H9 (cell line): ENCODE measurements at regions not wholly inside any gene's neighbourhood (a gene's known extent, or its start where the extent isn't known, plus 50 kb on each side); places are given as distances from the start of the nearest gene placed in this dataset.

Experiments
- DNase-seq: peaks from one replicate; pipeline ENCODE4 v3.0.0-alpha.2; 2017
- H2AFZ ChIP-seq: one replicate; pipeline ENCODE4 v1.6.1; 2013; ENCODE audit warnings: mild to moderate bottlenecking, low read length, control low read depth, moderate library complexity
- H2AK5ac ChIP-seq: 2 replicates; pipeline ENCODE4 v1.6.1; 2013; ENCODE audit warnings: low read length, control low read depth, mixed read lengths; ENCODE audit not compliant: insufficient read length
- H2BK120ac ChIP-seq: one replicate; pipeline ENCODE4 v1.6.1; 2013; ENCODE audit warnings: low read depth, mild to moderate bottlenecking, low read length, control low read depth, inconsistent platforms; ENCODE audit not compliant: poor library complexity, severe bottlenecking
- H2BK12ac ChIP-seq: 2 replicates; pipeline ENCODE4 v1.6.1; 2013; ENCODE audit warnings: low read length, control low read depth, mixed read lengths, low read depth; ENCODE audit not compliant: insufficient read length
- H2BK15ac ChIP-seq: 2 replicates; pipeline ENCODE4 v1.6.1; 2013; ENCODE audit warnings: low read depth, low read length, control low read depth
- H2BK20ac ChIP-seq: one replicate; pipeline ENCODE4 v1.6.1; 2013; ENCODE audit warnings: low read depth, mild to moderate bottlenecking, low read length, control low read depth, inconsistent platforms; ENCODE audit not compliant: poor library complexity, severe bottlenecking
- H2BK5ac ChIP-seq: 2 replicates; pipeline ENCODE4 v1.6.1; 2013; ENCODE audit warnings: low read length, control low read depth, mixed read lengths; ENCODE audit not compliant: insufficient read length
- H3K14ac ChIP-seq: 2 replicates; pipeline ENCODE4 v1.6.1; 2013; ENCODE audit warnings: low read length, control low read depth; ENCODE audit not compliant: insufficient read depth
- H3K18ac ChIP-seq: 2 replicates; pipeline ENCODE4 v1.6.1; 2013; ENCODE audit warnings: low read depth, mild to moderate bottlenecking, mixed read lengths, low read length, control low read depth; ENCODE audit not compliant: insufficient read length
- H3K23ac ChIP-seq: 2 replicates; pipeline ENCODE4 v1.6.1; 2013; ENCODE audit warnings: low read length, control low read depth, mixed read lengths, low read depth; ENCODE audit not compliant: insufficient read length
- H3K23me2 ChIP-seq: 2 replicates; pipeline ENCODE4 v1.6.1; 2013; ENCODE audit warnings: low read depth, mild to moderate bottlenecking, mixed read lengths, low read length, control low read depth; ENCODE audit not compliant: insufficient read length, poor library complexity, severe bottlenecking
- H3K27ac ChIP-seq: 2 replicates; pipeline ENCODE4 v1.5.1; 2013; ENCODE audit warnings: low read length, control low read depth, mixed read lengths, low read depth; ENCODE audit not compliant: insufficient read length
- H3K27me3 ChIP-seq: 2 replicates; pipeline ENCODE4 v1.6.1; 2013; ENCODE audit warnings: low read length, control low read depth, inconsistent platforms; ENCODE audit not compliant: insufficient read depth
- H3K4ac ChIP-seq: 2 replicates; pipeline ENCODE4 v1.6.1; 2013; ENCODE audit warnings: low read depth, mild to moderate bottlenecking, control low read depth, inconsistent platforms, low read length, moderate library complexity
- H3K4me1 ChIP-seq: 2 replicates; pipeline ENCODE4 v1.6.1; 2013; ENCODE audit warnings: low read length, control low read depth, inconsistent platforms; ENCODE audit not compliant: insufficient read depth
- H3K4me2 ChIP-seq: 2 replicates; pipeline ENCODE4 v1.6.1; 2013; ENCODE audit warnings: low read length, control low read depth, mixed read lengths; ENCODE audit not compliant: insufficient read length, insufficient read depth
- H3K56ac ChIP-seq: 2 replicates; pipeline ENCODE4 v1.6.1; 2013; ENCODE audit warnings: low read depth, mild to moderate bottlenecking, mixed read lengths, low read length, control low read depth; ENCODE audit not compliant: insufficient read length
- H3K79me1 ChIP-seq: 2 replicates; pipeline ENCODE4 v1.6.1; 2013; ENCODE audit warnings: low read depth, mild to moderate bottlenecking, moderate library complexity, low read length, control low read depth, inconsistent platforms; ENCODE audit not compliant: insufficient read depth, poor library complexity, severe bottlenecking
- H3K79me2 ChIP-seq: 2 replicates; pipeline ENCODE4 v1.6.1; 2013; ENCODE audit warnings: low read length, control low read depth, inconsistent platforms; ENCODE audit not compliant: insufficient read depth
- H3K9ac ChIP-seq: 2 replicates; pipeline ENCODE4 v1.6.1; 2013; ENCODE audit warnings: low read length, control low read depth, mixed read lengths; ENCODE audit not compliant: insufficient read length; ENCODE audit errors: extremely low read depth
- H3K9me3 ChIP-seq: one replicate; pipeline ENCODE4 v1.6.1; 2013; ENCODE audit warnings: low read depth, low read length, inconsistent platforms; ENCODE audit not compliant: control insufficient read depth
- H3T11ph ChIP-seq: one replicate; pipeline ENCODE4 v1.6.1; 2013; ENCODE audit warnings: mild to moderate bottlenecking, low read length, control low read depth, inconsistent platforms
- H4K20me1 ChIP-seq: one replicate; pipeline ENCODE4 v1.6.1; 2013; ENCODE audit not compliant: control insufficient read depth, insufficient read length, insufficient read depth
- H4K5ac ChIP-seq: 2 replicates; pipeline ENCODE4 v1.6.1; 2013; ENCODE audit warnings: low read depth, mild to moderate bottlenecking, mixed read lengths, low read length, control low read depth; ENCODE audit not compliant: insufficient read length
- H4K8ac ChIP-seq: replicated peaks from 2 replicates; pipeline ENCODE4 v1.6.1; 2013; ENCODE audit warnings: low read length, control low read depth, mixed read lengths, low read depth; ENCODE audit not compliant: insufficient read length
- H4K91ac ChIP-seq: 2 replicates; pipeline ENCODE4 v1.6.1; 2013; ENCODE audit warnings: low read depth, mild to moderate bottlenecking, moderate library complexity, mixed read lengths, low read length, control low read depth; ENCODE audit not compliant: insufficient read length
- H3K27ac Mint-ChIP-seq, 3 experiments: 2 replicates in 2 of 3; 3 replicates in 1 of 3; pipeline ENCODE4 v1.8.0; 2020 to 2021; ENCODE audit warnings: mixed read lengths in 3 of 3, mild to moderate bottlenecking in 1 of 3, moderate library complexity in 1 of 3
- H3K27me3 Mint-ChIP-seq: 2 replicates; pipeline ENCODE4 v1.8.0; 2021; ENCODE audit warnings: low read depth, mild to moderate bottlenecking, moderate library complexity, mixed read lengths
- H3K36me3 Mint-ChIP-seq, 3 experiments: 2 replicates in 2 of 3; 3 replicates in 1 of 3; pipeline ENCODE4 v1.8.0; 2020 to 2021; ENCODE audit warnings: low read depth in 3 of 3, mixed read lengths in 3 of 3; ENCODE audit not compliant: insufficient read depth in 1 of 3
- H3K4me1 Mint-ChIP-seq, 2 experiments: 2 replicates each; pipeline ENCODE4 v1.8.0; 2020; ENCODE audit warnings: mixed read lengths in 2 of 2
- H3K4me3 Mint-ChIP-seq, 2 experiments: 2 replicates in 1 of 2; 3 replicates in 1 of 2; pipeline ENCODE4 v1.8.0; 2020 to 2021; ENCODE audit warnings: mild to moderate bottlenecking in 2 of 2, mixed read lengths in 2 of 2, moderate library complexity in 1 of 2
- H3K9me3 Mint-ChIP-seq, 2 experiments: 2 replicates in 1 of 2; 3 replicates in 1 of 2; pipeline ENCODE4 v1.8.0; 2020; ENCODE audit warnings: mild to moderate bottlenecking in 2 of 2, mixed read lengths in 2 of 2, moderate library complexity in 1 of 2
- WGBS: extraction: QIAGEN DNeasy Blood & Tissue Kit; methylation state at CpG from one replicate; pipeline ENCODE4 v1.1.7; 2013; ENCODE audit warnings: missing lambda C conversion rate, low lambda C conversion rate, mixed read lengths; ENCODE audit not compliant: insufficient read length; ENCODE audit errors: extremely low coverage; 5-methylcytosine and 5-hydroxymethylcytosine counted together
- TF ChIP-seq, protein P1 (sequence below): fragments of 200-600 bp; sonication (generic); conservative IDR thresholded peaks from 3 replicates; pipeline ENCODE4 v1.8.0; 2021; ENCODE audit warnings: antibody characterized with exemption, mild to moderate bottlenecking

DNA sequence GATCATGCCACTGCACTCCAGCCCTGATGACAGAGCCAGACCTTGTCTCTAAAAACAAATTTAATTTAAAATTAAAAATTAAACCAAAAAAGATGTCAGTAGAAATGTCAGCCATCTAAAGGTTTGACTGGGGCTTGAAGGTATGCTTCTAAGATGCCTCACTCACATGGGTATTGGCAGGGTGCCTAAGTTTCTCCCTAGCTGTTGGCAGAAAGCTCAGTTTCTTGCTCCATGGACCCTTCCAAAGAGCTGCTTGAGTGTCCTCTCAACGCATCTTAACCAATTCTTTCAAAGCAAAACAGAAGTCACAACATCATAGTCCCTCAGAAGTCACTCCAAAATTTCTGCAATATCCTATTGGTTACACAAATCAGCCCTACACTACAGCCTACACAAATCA, 231.0 kb upstream of the ADGRL2 start:
- Histone ChIP-seq H4K8ac (no peak overlapping the region), H2BK20ac (no peak overlapping the region), H2AK5ac (no peak overlapping the region), H3K4me1 (no peaks in the 10 kb centered on the region), H2AFZ (no peak overlapping the region), H3K27ac (no peak overlapping the region), H4K20me1 (no peaks in the 10 kb centered on the region), H4K91ac (no peak overlapping the region), H3K4ac (no peak overlapping the region), H3K79me1 (no peaks in the 10 kb centered on the region), H2BK5ac (no peak overlapping the region), H3K79me2 (no peaks in the 10 kb centered on the region), H4K5ac (no peak overlapping the region), H2BK12ac (no peak overlapping the region), H3K14ac (no peak overlapping the region), H2BK15ac (no peak overlapping the region), H3K4me2 (no peak overlapping the region), H3K56ac (no peak overlapping the region), H3K23ac (no peak overlapping the region), H3T11ph (no peak overlapping the region), H2BK120ac (no peak overlapping the region), H3K23me2 (no peaks in the 10 kb centered on the region), H3K27me3 (no peaks in the 10 kb centered on the region), H3K9ac (no peak overlapping the region), H3K9me3 (no peaks in the 10 kb centered on the region), H3K18ac (no peak overlapping the region)
- Mint-ChIP-seq H3K27ac (0 out of 7 replicates have a peak overlapping the region, but pooled peaks of 1 of the 3 experiments have one; percentile 76), H3K4me3 (no peak overlapping the region), H3K36me3 (no peaks in the 10 kb centered on the region), H3K27me3 (no peaks in the 10 kb centered on the region), H3K4me1 (peaks cover 9 to 11% of the 10 kb centered on the region in 2 experiments), H3K9me3 (no peaks in the 10 kb centered on the region)
- TF ChIP-seq, protein P1, sequence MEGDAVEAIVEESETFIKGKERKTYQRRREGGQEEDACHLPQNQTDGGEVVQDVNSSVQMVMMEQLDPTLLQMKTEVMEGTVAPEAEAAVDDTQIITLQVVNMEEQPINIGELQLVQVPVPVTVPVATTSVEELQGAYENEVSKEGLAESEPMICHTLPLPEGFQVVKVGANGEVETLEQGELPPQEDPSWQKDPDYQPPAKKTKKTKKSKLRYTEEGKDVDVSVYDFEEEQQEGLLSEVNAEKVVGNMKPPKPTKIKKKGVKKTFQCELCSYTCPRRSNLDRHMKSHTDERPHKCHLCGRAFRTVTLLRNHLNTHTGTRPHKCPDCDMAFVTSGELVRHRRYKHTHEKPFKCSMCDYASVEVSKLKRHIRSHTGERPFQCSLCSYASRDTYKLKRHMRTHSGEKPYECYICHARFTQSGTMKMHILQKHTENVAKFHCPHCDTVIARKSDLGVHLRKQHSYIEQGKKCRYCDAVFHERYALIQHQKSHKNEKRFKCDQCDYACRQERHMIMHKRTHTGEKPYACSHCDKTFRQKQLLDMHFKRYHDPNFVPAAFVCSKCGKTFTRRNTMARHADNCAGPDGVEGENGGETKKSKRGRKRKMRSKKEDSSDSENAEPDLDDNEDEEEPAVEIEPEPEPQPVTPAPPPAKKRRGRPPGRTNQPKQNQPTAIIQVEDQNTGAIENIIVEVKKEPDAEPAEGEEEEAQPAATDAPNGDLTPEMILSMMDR: no peak
- DNase-seq: no peak
- WGBS: no CpG with 5 or more reads among the region's 1 CpG
